ENCODE measurements at regions not wholly inside any gene's neighbourhood (a gene's known extent, or its start where the extent isn't known, plus 50 kb on each side); places are given as distances from the start of the nearest gene placed in this dataset.

DNA sequence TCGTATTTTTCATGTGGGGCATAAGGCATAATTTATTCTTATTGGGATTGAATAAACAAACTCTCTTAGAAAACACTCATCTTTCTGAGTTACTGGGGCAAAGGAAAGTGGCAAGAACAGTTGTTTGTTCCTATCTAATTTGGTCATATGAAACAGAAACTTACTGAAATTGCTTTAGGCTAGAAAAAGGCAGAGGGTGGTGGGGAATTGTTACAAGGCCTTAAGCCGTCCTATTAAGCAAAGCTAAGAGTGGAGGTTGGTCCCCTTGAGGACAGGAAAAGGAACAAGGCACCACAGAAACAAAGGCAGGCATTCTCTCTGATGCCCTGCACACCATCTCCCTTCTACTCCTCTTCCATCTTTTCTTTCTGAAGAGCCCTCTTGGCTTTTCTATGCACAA is 830.9 kb downstream of the EDEM1 start:
- TF ChIP-seq, protein P1, sequence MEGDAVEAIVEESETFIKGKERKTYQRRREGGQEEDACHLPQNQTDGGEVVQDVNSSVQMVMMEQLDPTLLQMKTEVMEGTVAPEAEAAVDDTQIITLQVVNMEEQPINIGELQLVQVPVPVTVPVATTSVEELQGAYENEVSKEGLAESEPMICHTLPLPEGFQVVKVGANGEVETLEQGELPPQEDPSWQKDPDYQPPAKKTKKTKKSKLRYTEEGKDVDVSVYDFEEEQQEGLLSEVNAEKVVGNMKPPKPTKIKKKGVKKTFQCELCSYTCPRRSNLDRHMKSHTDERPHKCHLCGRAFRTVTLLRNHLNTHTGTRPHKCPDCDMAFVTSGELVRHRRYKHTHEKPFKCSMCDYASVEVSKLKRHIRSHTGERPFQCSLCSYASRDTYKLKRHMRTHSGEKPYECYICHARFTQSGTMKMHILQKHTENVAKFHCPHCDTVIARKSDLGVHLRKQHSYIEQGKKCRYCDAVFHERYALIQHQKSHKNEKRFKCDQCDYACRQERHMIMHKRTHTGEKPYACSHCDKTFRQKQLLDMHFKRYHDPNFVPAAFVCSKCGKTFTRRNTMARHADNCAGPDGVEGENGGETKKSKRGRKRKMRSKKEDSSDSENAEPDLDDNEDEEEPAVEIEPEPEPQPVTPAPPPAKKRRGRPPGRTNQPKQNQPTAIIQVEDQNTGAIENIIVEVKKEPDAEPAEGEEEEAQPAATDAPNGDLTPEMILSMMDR (IDR thresholded peaks at IDR 0.05; ENCODE audit: insufficient read depth, low read length, poor library complexity, severe bottlenecking): no peak
- no peak for TF ChIP-seq EZH2phosphoT487 (conservative IDR thresholded peaks at IDR 0.05; ENCODE audit: low read length)
